Fibroblast of lung (primary cell): ENCODE measurements at regions not wholly inside any gene's neighbourhood (a gene's known extent, or its start where the extent isn't known, plus 50 kb on each side); places are given as distances from the start of the nearest gene placed in this dataset.

ENCODE experiments used
- DNase-seq, 2 donors: peaks; one replicate each; pipeline versions ENCODE4 v3.0.0 to v3.0.0-alpha.2; 2010; ENCODE audit warnings: low read depth in 2 of 2
- H2AFZ ChIP-seq: 2 replicates; pipeline ENCODE4 v1.5.1; 2012; ENCODE audit warnings: low read length, control low read depth, inconsistent platforms
- H3K27ac ChIP-seq: 2 replicates; pipeline ENCODE4 v1.5.1; 2011; ENCODE audit warnings: low read length, control low read depth; ENCODE audit not compliant: insufficient read depth
- H3K27me3 ChIP-seq: 2 replicates; pipeline ENCODE4 v1.5.1; 2011; ENCODE audit warnings: mild to moderate bottlenecking, low read length; ENCODE audit not compliant: control insufficient read depth, insufficient read depth
- H3K36me3 ChIP-seq: 2 replicates; pipeline ENCODE4 v1.5.1; 2011; ENCODE audit warnings: low read length; ENCODE audit not compliant: control insufficient read depth, insufficient read depth
- H3K4me1 ChIP-seq: 2 replicates; pipeline ENCODE4 v1.5.1; 2011; ENCODE audit warnings: low read length; ENCODE audit not compliant: control insufficient read depth, insufficient read depth; ENCODE audit errors: extremely low read depth
- H3K4me2 ChIP-seq: 2 replicates; pipeline ENCODE4 v1.5.1; 2011; ENCODE audit warnings: low read length, control low read depth; ENCODE audit not compliant: insufficient read depth; ENCODE audit errors: extremely low read depth
- H3K4me3 ChIP-seq, 4 experiments: fragments of 200-600 bp in 1 of 4; sonication (generic) in 1 of 4; replicated peaks in 1 of 4; 2 replicates each; pipeline ENCODE4 v1.5.1; 2011 to 2016; ENCODE audit warnings: low read length in 4 of 4, low read depth in 3 of 4, mild to moderate bottlenecking in 3 of 4, control low read depth in 2 of 4, inconsistent platforms in 1 of 4, mixed read lengths in 1 of 4; ENCODE audit not compliant: insufficient read depth in 1 of 4; ENCODE audit errors: control extremely low read depth in 1 of 4
- H3K79me2 ChIP-seq: 2 replicates; pipeline ENCODE4 v1.5.1; 2012; ENCODE audit warnings: mild to moderate bottlenecking, low read length, inconsistent platforms; ENCODE audit not compliant: control insufficient read depth, insufficient read depth
- H3K9ac ChIP-seq: 2 replicates; pipeline ENCODE4 v1.5.1; 2011; ENCODE audit warnings: mild to moderate bottlenecking, low read length, control low read depth; ENCODE audit not compliant: insufficient read depth
- H3K9me3 ChIP-seq: 2 replicates; pipeline ENCODE4 v1.5.1; 2012; ENCODE audit warnings: low read depth, low read length; ENCODE audit not compliant: control insufficient read depth, insufficient read depth
- H4K20me1 ChIP-seq: 2 replicates; pipeline ENCODE4 v1.5.1; 2011; ENCODE audit warnings: low read length; ENCODE audit not compliant: control insufficient read depth, insufficient read depth; ENCODE audit errors: extremely low read depth
- CTCF ChIP-seq, 2 donors: IDR thresholded peaks in 1 of 2; conservative IDR thresholded peaks in 1 of 2; 1 replicate in 1 of 2; 2 replicates in 1 of 2; pipeline ENCODE4 v1.5.1; 2011 to 2012; ENCODE audit warnings: low read length in 2 of 2, control low read depth in 1 of 2, inconsistent platforms in 1 of 2, low read depth in 1 of 2, mild to moderate bottlenecking in 1 of 2
- EZH2 ChIP-seq: IDR thresholded peaks from 2 replicates; pipeline ENCODE4 v1.5.1; 2012; ENCODE audit warnings: low read length, control low read depth, mild to moderate bottlenecking; ENCODE audit errors: missing control alignments

- Histone ChIP-seq H3K79me2 (no peaks in the 10 kb centered on the region), H3K4me3 (no peak overlapping the region), H3K27ac (no peak overlapping the region), H3K36me3 (no peaks in the 10 kb centered on the region), H4K20me1 (no peaks in the 10 kb centered on the region), H3K9ac (no peak overlapping the region), H3K4me1 (no peaks in the 10 kb centered on the region), H2AFZ (no peak overlapping the region), H3K4me2 (no peak overlapping the region), H3K27me3 (no peaks in the 10 kb centered on the region), H3K9me3 (no peaks in the 10 kb centered on the region)
- DNase-seq: no peak
- TF ChIP-seq EZH2 (no peak), CTCF (conservative IDR thresholded peaks at IDR 0.05 in 1 of 2, IDR thresholded peaks at IDR 0.05 in 1 of 2; ENCODE audit: low read depth in 1 of 2, low read length in 2 of 2) (no peak)
Observed at GRCh38 chr5:2553611-2554010, 197.9 kb downstream of the IRX2 start.

GRCh38 chr5:2550509-2550908 is 201.0 kb downstream of the IRX2 start:
- DNase-seq: no peak
- Histone ChIP-seq H2AFZ (no peak overlapping the region), H3K4me2 (no peak overlapping the region), H3K27ac (no peak overlapping the region), H3K79me2 (no peaks in the 10 kb centered on the region), H3K27me3 (no peaks in the 10 kb centered on the region), H3K36me3 (no peaks in the 10 kb centered on the region), H3K4me3 (no peak overlapping the region), H3K9me3 (no peaks in the 10 kb centered on the region), H4K20me1 (no peaks in the 10 kb centered on the region), H3K4me1 (no peaks in the 10 kb centered on the region), H3K9ac (no peak overlapping the region)
- TF ChIP-seq EZH2 (no peak), CTCF (conservative IDR thresholded peaks at IDR 0.05 in 1 of 2, IDR thresholded peaks at IDR 0.05 in 1 of 2; ENCODE audit: low read depth in 1 of 2, low read length in 2 of 2) (no peak)

GRCh38 chr5:2549900-2550299 is 201.6 kb downstream of the IRX2 start:
- no peak for DNase-seq
- H3K4me3 ChIP-seq: no peak overlapping the region
- no peaks in the 10 kb centered on the region for H3K27me3 ChIP-seq
- H3K36me3 ChIP-seq: no peaks in the 10 kb centered on the region
- no peak for TF ChIP-seq EZH2
- no peak for TF ChIP-seq CTCF (conservative IDR thresholded peaks at IDR 0.05 in 1 of 2, IDR thresholded peaks at IDR 0.05 in 1 of 2; ENCODE audit: low read depth in 1 of 2, low read length in 2 of 2)
- H3K9ac ChIP-seq: no peak overlapping the region
- H3K4me1 ChIP-seq: no peaks in the 10 kb centered on the region
- H3K4me2 ChIP-seq: no peak overlapping the region
- no peaks in the 10 kb centered on the region for H3K79me2 ChIP-seq
- H3K27ac ChIP-seq: no peak overlapping the region
- H4K20me1 ChIP-seq: no peaks in the 10 kb centered on the region
- no peak overlapping the region for H2AFZ ChIP-seq
- H3K9me3 ChIP-seq: no peaks in the 10 kb centered on the region
